ENCODE measurements at regions not wholly inside any gene's neighbourhood (a gene's known extent, or its start where the extent isn't known, plus 50 kb on each side); places are given as distances from the start of the nearest gene placed in this dataset.
"Not testable (repeated sequence)": the region's sequence is repeated elsewhere in the genome, so short reads cannot be mapped to it uniquely, and the experiment has no call there.

- DNase-seq (ENCODE audit: low read depth) = no peak
Measured at GRCh38 chr2:195151711-195152110, 505.3 kb upstream of the SLC39A10 start.

- DNase-seq (ENCODE audit: low read depth) = no peak
Measured at GRCh38 chr2:195150819-195151218, 506.2 kb upstream of the SLC39A10 start.

DNA sequence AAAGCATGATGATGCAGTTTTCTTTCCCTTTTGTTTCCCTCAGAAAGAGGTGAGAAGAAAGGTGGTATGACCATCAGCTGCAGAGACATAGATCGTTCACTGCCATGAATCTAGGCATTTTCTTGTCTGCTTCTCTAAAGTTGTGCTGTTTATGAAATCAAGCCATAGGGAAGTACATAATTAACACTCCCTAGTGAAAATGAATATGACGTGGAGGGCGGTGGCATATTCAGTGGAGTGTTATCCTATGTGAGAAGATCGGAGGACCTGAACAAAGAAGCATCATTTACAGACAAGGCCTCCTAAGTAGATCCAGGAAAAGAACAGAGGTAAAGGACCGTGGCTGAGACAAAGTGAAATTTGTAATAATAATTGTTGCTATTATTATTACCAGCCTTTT is 509.0 kb upstream of the SLC39A10 start:
- DNase-seq (ENCODE audit: low read depth) = no peak

- DNase-seq (ENCODE audit: low read depth) = no peak
Measured at GRCh38 chr2:195146761-195147541, 510.1 kb upstream of the SLC39A10 start.

- no peak for DNase-seq (ENCODE audit: low read depth)
Measured at GRCh38 chr2:195138435-195138834, 518.6 kb upstream of the SLC39A10 start.

GRCh38 chr2:195125889-195126288 is 531.1 kb upstream of the SLC39A10 start:
- DNase-seq (ENCODE audit: low read depth) = not testable (repeated sequence)

- DNase-seq (ENCODE audit: low read depth) = no peak
Measured at GRCh38 chr2:195124391-195125079, 532.5 kb upstream of the SLC39A10 start.

- DNase-seq (ENCODE audit: low read depth) = no peak
Measured at GRCh38 chr2:195122653-195123052, 534.4 kb upstream of the SLC39A10 start.

- DNase-seq (ENCODE audit: low read depth) = no peak
Measured at GRCh38 chr2:195121341-195121740, 535.7 kb upstream of the SLC39A10 start.

DNA sequence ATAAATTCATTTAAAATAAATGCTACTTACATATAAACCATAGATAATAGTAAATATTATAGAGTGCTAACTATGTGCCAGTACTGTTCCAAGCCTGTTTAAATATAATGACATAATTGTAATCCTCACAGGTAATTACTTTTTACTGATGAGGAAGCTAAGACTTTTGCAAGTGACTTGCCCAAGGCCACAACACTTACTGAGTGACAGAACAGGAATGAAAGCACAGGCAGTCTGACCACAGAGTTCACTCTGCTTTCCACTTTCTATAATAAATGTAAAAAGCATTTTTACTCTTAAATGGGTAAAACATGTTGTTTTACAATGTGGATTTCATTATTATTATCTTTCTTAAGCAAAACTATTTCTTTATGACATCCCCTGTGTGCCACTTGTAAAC is 537.8 kb upstream of the SLC39A10 start:
- DNase-seq (ENCODE audit: low read depth) = no peak

DNA sequence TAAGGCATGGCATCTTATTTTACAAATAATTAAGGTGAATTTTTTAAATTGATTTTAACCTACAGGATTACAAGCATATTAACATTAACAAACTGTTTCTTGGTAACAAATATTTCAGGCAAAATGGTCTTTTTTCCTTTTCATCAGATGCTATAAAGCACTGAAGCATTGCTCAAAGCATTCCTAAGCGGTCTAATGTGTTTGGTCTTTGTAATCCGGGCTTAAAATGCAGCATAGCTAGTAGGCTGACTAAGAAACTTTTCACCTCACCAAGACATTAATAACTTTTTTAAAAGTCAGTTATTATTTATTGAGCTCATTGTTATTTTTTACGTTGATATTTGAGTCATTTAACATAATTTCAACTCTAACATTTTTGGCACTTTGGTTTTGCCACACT is 538.8 kb upstream of the SLC39A10 start:
- no peak for DNase-seq (ENCODE audit: low read depth)

- DNase-seq (ENCODE audit: low read depth) = no peak
Measured at GRCh38 chr2:195117011-195117410, 540.0 kb upstream of the SLC39A10 start.

- no peak for DNase-seq (ENCODE audit: low read depth)
Measured at GRCh38 chr2:195115738-195116137, 541.3 kb upstream of the SLC39A10 start.

DNA sequence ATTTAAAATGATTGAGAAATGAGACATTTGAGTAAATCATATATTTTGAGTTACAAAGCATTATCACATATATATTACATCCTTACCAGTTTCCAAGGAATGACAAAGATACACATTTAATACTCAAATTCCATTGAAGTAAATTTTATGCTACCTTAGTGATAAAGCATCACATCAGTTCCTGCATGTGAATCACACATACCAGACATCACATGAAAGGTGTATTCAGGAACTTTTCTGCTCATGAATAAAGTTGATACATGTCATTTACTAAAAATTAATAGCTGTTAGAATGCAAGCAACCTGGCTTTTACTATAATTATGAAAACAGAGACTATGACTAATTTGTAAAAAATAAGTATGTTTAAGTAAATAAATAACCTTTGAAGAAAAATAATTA is 548.8 kb upstream of the SLC39A10 start:
- DNase-seq (ENCODE audit: low read depth) = no peak

- DNase-seq (ENCODE audit: low read depth) = no peak
Measured at GRCh38 chr2:195106681-195107380, 550.2 kb upstream of the SLC39A10 start.

- no peak for DNase-seq (ENCODE audit: low read depth)
Measured at GRCh38 chr2:195105581-195105980, 551.4 kb upstream of the SLC39A10 start.

- no peak for DNase-seq (ENCODE audit: low read depth)
Measured at GRCh38 chr2:195094330-195094729, 562.7 kb upstream of the SLC39A10 start.

GRCh38 chr2:195092341-195092740 is 564.7 kb upstream of the SLC39A10 start:
- DNase-seq (ENCODE audit: low read depth) = no peak

- not testable (repeated sequence) for DNase-seq (ENCODE audit: low read depth)
Measured at GRCh38 chr2:195072806-195073205, 584.2 kb upstream of the SLC39A10 start.

DNA sequence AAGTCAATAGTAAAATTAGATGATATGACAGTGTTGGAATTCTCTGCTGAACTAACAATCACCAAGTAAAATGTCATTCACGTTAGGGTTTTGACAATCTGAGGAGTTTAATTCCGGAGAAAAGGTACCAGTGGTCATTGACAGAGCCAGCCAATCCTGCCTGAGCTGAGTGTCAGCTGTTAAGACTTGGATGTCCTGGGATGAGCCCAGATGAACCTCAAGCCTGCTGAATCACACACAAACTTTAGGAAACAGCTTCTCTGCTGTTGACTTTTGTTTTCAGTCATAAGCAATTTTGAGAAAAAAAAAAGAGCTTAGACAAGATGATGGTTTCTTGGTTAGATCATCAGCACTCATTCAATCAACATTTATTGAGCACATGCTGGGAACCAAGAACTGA is 600.0 kb upstream of the SLC39A10 start:
- no peak for DNase-seq (ENCODE audit: low read depth)

GRCh38 chr2:195055996-195056395 is 601.0 kb upstream of the SLC39A10 start:
- no peak for DNase-seq (ENCODE audit: low read depth)

DNA sequence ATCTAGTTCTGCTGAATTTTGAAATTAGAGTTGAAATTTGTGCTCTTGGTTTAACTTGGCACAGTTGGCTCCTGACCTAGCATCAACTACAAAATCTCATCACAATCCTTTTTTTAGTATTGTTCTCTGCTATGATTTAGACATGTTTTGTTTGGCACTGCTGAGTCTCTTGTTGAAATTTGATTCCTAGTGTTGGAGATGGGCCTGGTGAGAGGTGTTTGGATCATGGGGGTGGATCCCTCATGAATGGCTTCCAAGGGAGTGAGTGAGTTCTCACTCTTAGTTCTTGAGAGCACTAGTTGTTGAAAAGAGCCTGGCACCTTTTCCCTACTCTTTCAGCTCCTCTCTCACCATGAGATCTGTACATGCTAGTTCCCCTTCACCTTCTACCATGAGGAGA is 605.6 kb upstream of the SLC39A10 start:
- DNase-seq (ENCODE audit: low read depth) = no peak
